Body of pancreas (tissue), 4 donors: ENCODE measurements at regions not wholly inside any gene's neighbourhood (a gene's known extent, or its start where the extent isn't known, plus 50 kb on each side); places are given as distances from the start of the nearest gene placed in this dataset.
"Not testable (repeated sequence)": the region's sequence is repeated elsewhere in the genome, so short reads cannot be mapped to it uniquely, and the experiment has no call there.

ENCODE experiments used
- ATAC-seq: fragments of 150-250 bp; one replicate; pipeline ENCODE4 v1.9.1; 2016
- DNase-seq, 4 donors: peaks; one replicate each; pipeline ENCODE4 v3.0.0-alpha.2; 2019
- H3K27ac ChIP-seq, 4 donors: fragments of 200-600 bp; sonication (generic); 1 replicate in 3 of 4; 2 replicates in 1 of 4; pipeline versions ENCODE4 v1.5.1 to v1.6.1; 2016 to 2019; ENCODE audit warnings: mild to moderate bottlenecking in 1 of 4, mixed read lengths in 1 of 4, moderate library complexity in 1 of 4
- H3K27me3 ChIP-seq, 2 donors: fragments of 200-600 bp; sonication (generic); one replicate each; pipeline ENCODE4 v1.6.0; 2016; ENCODE audit warnings: mild to moderate bottlenecking in 1 of 2
- H3K36me3 ChIP-seq, 2 donors: fragments of 200-600 bp; sonication (generic); replicated peaks in 1 of 2; 2 replicates each; pipeline ENCODE4 v1.5.1; 2016; ENCODE audit warnings: low read depth in 2 of 2; ENCODE audit not compliant: insufficient read depth in 1 of 2
- H3K4me1 ChIP-seq: fragments of 200-600 bp; sonication (generic); one replicate; pipeline ENCODE4 v1.6.0; 2016
- H3K4me3 ChIP-seq, 2 donors: fragments of 200-600 bp; sonication (generic); 1 replicate in 1 of 2; 2 replicates in 1 of 2; pipeline ENCODE4 v1.5.1; 2016 to 2019
- H3K9me3 ChIP-seq, 3 donors: fragments of 200-600 bp; sonication (generic); 1 replicate in 2 of 3; 2 replicates in 1 of 3; pipeline ENCODE4 v1.5.1; 2016
- CTCF ChIP-seq, 7 experiments: fragments of 450-650 bp in 4 of 7; fragments of 200-600 bp in 3 of 7; sonication (generic) in 3 of 7; IDR thresholded peaks; one replicate each; pipeline ENCODE4 v1.5.1; 2016 to 2019; ENCODE audit warnings: antibody characterized with exemption in 7 of 7
- POLR2A ChIP-seq, 3 donors: fragments of 450-650 bp; IDR thresholded peaks; one replicate each; pipeline ENCODE4 v1.6.1; 2016; ENCODE audit warnings: antibody characterized with exemption in 3 of 3, mild to moderate bottlenecking in 2 of 3
- WGBS, 2 donors: methylation state at CpG; one replicate each; pipeline ENCODE4 v1.1.5; 2017; 5-methylcytosine and 5-hydroxymethylcytosine counted together
- intact Hi-C: fragments of 100-400 bp; cut with DNase I; formaldehyde crosslinking; loops from one replicate; pipeline ENCODE4 v1.15.1; 2023

- Histone ChIP-seq H3K27ac (no peak overlapping the region), H3K27me3 (no peaks in the 10 kb centered on the region), H3K36me3 (no peaks in the 10 kb centered on the region), H3K9me3 (no peaks in the 10 kb centered on the region), H3K4me3 (no peak overlapping the region), H3K4me1 (no peaks in the 10 kb centered on the region)
- intact Hi-C loops, result no loop called here
- TF ChIP-seq POLR2A (IDR thresholded peaks at IDR 0.05), result no peak
- TF ChIP-seq CTCF (IDR thresholded peaks at IDR 0.05), result no peak
- ATAC-seq, result no peak
- WGBS, 2 donors, result 65 to 76% methylated on average over 3 of the region's 3 CpGs
- DNase-seq, result no peak
Measured at GRCh38 chr1:118483245-118484006, 298.4 kb upstream of the SPAG17 start.

GRCh38 chr1:118481126-118481525, 296.1 kb upstream of the SPAG17 start:
- Histone ChIP-seq H3K36me3 (no peaks in the 10 kb centered on the region), H3K27me3 (no peaks in the 10 kb centered on the region), H3K4me1 (no peaks in the 10 kb centered on the region), H3K4me3 (no peak overlapping the region), H3K27ac (no peak overlapping the region), H3K9me3 (no peaks in the 10 kb centered on the region)
- intact Hi-C loops, result no loop called here
- TF ChIP-seq POLR2A (IDR thresholded peaks at IDR 0.05), result no peak
- TF ChIP-seq CTCF (IDR thresholded peaks at IDR 0.05), result no peak
- 42 to 53% methylated on average over 2 of the region's 2 CpGs for WGBS, 2 donors
- DNase-seq (no peak), ATAC-seq (no peak)

GRCh38 chr1:118479351-118479750, 294.3 kb upstream of the SPAG17 start:
- no peak for ATAC-seq
- no peak overlapping the region for H3K4me3 ChIP-seq
- H3K4me1 ChIP-seq, result no peaks in the 10 kb centered on the region
- H3K9me3 ChIP-seq, result no peaks in the 10 kb centered on the region
- intact Hi-C loops, result no loop called here
- TF ChIP-seq POLR2A (IDR thresholded peaks at IDR 0.05) (no peak), CTCF (IDR thresholded peaks at IDR 0.05) (no peak)
- H3K27ac ChIP-seq, result no peak overlapping the region
- peak in 1 of 4 donors; percentile 17 for DNase-seq
- 21 to 45% methylated on average over 3 of the region's 3 CpGs for WGBS, 2 donors
- H3K27me3 ChIP-seq, result no peaks in the 10 kb centered on the region
- no peaks in the 10 kb centered on the region for H3K36me3 ChIP-seq

GRCh38 chr1:118473825-118474224, 288.8 kb upstream of the SPAG17 start:
- 52 to 54% methylated on average over 4 of the region's 4 CpGs for WGBS, 2 donors
- intact Hi-C loops, result no loop called here
- DNase-seq, result no peak
- Histone ChIP-seq H3K9me3 (no peaks in the 10 kb centered on the region), H3K27ac (no peak overlapping the region), H3K27me3 (no peaks in the 10 kb centered on the region), H3K4me1 (no peaks in the 10 kb centered on the region), H3K4me3 (no peak overlapping the region), H3K36me3 (no peaks in the 10 kb centered on the region)
- ATAC-seq, result no peak
- TF ChIP-seq POLR2A (IDR thresholded peaks at IDR 0.05) (no peak), CTCF (IDR thresholded peaks at IDR 0.05) (no peak)

GRCh38 chr1:118464460-118464859, 279.4 kb upstream of the SPAG17 start:
- intact Hi-C loops, ATAC-seq, H3K27me3 ChIP-seq, H3K27ac ChIP-seq, H3K9me3 ChIP-seq, DNase-seq, H3K4me3 ChIP-seq, H3K36me3 ChIP-seq, H3K4me1 ChIP-seq: not testable (repeated sequence)
- 77 to 78% methylated on average over 8 of the region's 8 CpGs for WGBS, 2 donors
